ENCODE measurements at regions not wholly inside any gene's neighbourhood (a gene's known extent, or its start where the extent isn't known, plus 50 kb on each side); places are given as distances from the start of the nearest gene placed in this dataset.

DNA sequence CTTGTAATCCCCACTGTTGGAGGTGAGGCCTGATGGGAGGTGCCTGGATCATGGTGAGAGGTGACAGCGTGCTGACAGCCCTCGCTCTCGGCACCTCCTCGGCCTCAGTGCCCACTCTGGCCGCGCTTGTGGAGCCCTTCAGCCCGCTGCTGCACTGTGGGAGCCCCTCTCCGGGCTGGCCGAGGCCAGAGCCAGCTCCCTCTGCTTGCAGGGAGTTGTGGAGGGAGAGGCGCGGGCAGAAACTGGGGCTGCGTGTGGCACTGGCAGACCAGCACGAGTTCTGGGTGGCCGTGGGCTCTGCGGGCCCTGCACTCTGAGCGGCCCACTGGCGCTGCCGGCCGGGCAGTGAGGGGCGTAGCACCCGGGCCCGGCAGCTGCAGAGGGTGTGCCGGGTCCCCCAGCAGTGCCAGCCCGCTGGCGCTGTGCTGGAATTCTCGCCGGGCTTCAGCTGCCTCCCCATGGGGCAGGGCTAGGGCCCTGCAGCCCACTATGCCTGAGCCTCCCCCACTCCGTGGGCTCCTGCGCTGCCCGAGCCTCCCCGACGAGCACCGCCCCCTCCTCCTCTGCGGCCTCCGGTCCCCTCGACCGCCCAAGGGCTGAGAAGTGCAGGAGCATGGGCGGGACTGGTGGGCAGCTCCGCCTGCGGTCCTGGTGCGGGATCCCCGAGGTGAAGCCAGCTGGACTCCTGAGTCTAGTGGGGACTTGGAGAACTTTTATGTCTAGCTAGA lies 197.1 kb downstream of the SPP2 start:
- Histone ChIP-seq H3T11ph (ENCODE audit: low read length) (no peak overlapping the region), H4K20me1 (ENCODE audit: control insufficient read depth, insufficient read depth, insufficient read length) (no peaks in the 10 kb centered on the region), H3K79me2 (ENCODE audit: insufficient read depth, low read length) (no peaks in the 10 kb centered on the region), H3K4ac (ENCODE audit: low read depth, low read length) (no peak overlapping the region), H2AFZ (ENCODE audit: low read length) (no peak overlapping the region), H3K79me1 (ENCODE audit: insufficient read depth, low read depth, low read length, poor library complexity, severe bottlenecking) (no peaks in the 10 kb centered on the region), H2BK12ac (ENCODE audit: insufficient read length, low read depth, low read length) (no peak overlapping the region), H3K9ac (ENCODE audit: extremely low read depth, insufficient read length, low read length) (no peak overlapping the region), H2BK15ac (ENCODE audit: low read depth, low read length) (no peak overlapping the region), H3K14ac (ENCODE audit: insufficient read depth, low read length) (no peak overlapping the region), H2BK120ac (ENCODE audit: low read depth, low read length, poor library complexity, severe bottlenecking) (no peak overlapping the region), H3K9me3 (ENCODE audit: control insufficient read depth, low read depth, low read length) (no peaks in the 10 kb centered on the region), H3K27me3 (ENCODE audit: insufficient read depth, low read length) (no peaks in the 10 kb centered on the region), H4K8ac (replicated peaks; ENCODE audit: insufficient read length, low read depth, low read length) (no peak overlapping the region), H2BK20ac (ENCODE audit: low read depth, low read length, poor library complexity, severe bottlenecking) (no peak overlapping the region), H3K4me1 (ENCODE audit: insufficient read depth, low read length) (peaks cover 2% of the 10 kb centered on the region; the same call in 1 of the 2 replicates), H3K56ac (ENCODE audit: insufficient read length, low read depth, low read length) (no peak overlapping the region), H3K4me2 (ENCODE audit: insufficient read depth, insufficient read length, low read length) (no peak overlapping the region), H2AK5ac (ENCODE audit: insufficient read length, low read length) (no peak overlapping the region), H3K23me2 (ENCODE audit: insufficient read length, low read depth, low read length, poor library complexity, severe bottlenecking) (no peaks in the 10 kb centered on the region), H4K5ac (ENCODE audit: insufficient read length, low read depth, low read length) (no peak overlapping the region), H2BK5ac (ENCODE audit: insufficient read length, low read length) (no peak overlapping the region), H4K91ac (ENCODE audit: insufficient read length, low read depth, low read length) (no peak overlapping the region), H3K23ac (ENCODE audit: insufficient read length, low read depth, low read length) (no peak overlapping the region), H3K27ac (ENCODE audit: insufficient read length, low read depth, low read length) (no peak overlapping the region), H3K18ac (ENCODE audit: insufficient read length, low read depth, low read length) (no peak overlapping the region)
- no CpG with 5 or more reads among the region's 42 CpGs for WGBS (ENCODE audit: extremely low coverage, insufficient read length, low lambda C conversion rate)
- Mint-ChIP-seq H3K36me3 (ENCODE audit: insufficient read depth in 1 of 3, low read depth in 3 of 3) (peaks cover 2 to 18% (median 7%) of the 10 kb centered on the region in 3 experiments; a peak in 6 of 7 replicates), H3K9me3 (peaks cover 9 to 17% of the 10 kb centered on the region in 2 experiments; a peak in 4 of 5 replicates), H3K4me3 (no peak overlapping the region), H3K27me3 (ENCODE audit: low read depth) (peaks cover 6% of the 10 kb centered on the region), H3K27ac (no peak overlapping the region), H3K4me1 (peaks cover 11 to 20% of the 10 kb centered on the region in 2 experiments; a peak in 3 of 4 replicates)
- TF ChIP-seq, protein P1, sequence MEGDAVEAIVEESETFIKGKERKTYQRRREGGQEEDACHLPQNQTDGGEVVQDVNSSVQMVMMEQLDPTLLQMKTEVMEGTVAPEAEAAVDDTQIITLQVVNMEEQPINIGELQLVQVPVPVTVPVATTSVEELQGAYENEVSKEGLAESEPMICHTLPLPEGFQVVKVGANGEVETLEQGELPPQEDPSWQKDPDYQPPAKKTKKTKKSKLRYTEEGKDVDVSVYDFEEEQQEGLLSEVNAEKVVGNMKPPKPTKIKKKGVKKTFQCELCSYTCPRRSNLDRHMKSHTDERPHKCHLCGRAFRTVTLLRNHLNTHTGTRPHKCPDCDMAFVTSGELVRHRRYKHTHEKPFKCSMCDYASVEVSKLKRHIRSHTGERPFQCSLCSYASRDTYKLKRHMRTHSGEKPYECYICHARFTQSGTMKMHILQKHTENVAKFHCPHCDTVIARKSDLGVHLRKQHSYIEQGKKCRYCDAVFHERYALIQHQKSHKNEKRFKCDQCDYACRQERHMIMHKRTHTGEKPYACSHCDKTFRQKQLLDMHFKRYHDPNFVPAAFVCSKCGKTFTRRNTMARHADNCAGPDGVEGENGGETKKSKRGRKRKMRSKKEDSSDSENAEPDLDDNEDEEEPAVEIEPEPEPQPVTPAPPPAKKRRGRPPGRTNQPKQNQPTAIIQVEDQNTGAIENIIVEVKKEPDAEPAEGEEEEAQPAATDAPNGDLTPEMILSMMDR (conservative IDR thresholded peaks at IDR 0.05): no peak
- no peak for DNase-seq

All from H9 (cell line).